CD4-positive, alpha-beta T cell treated with Interleukin-21 for 1 hour (primary cell): ENCODE measurements at regions not wholly inside any gene's neighbourhood (a gene's known extent, or its start where the extent isn't known, plus 50 kb on each side); places are given as distances from the start of the nearest gene placed in this dataset.
A peak's percentile ranks its signal among the peaks of the same experiment; 100 is the strongest.

ENCODE experiments used
- DNase-seq: peaks from one replicate; pipeline ENCODE4 v3.0.0-alpha.2; 2020

- DNase-seq: no peak
Observed at GRCh38 chr15:70318594-70319465, 221.1 kb upstream of the TLE3 start.

- DNase-seq: no peak
Observed at GRCh38 chr15:70316059-70316600, 218.4 kb upstream of the TLE3 start.

- no peak for DNase-seq
Observed at GRCh38 chr15:70315431-70315830, 217.7 kb upstream of the TLE3 start.

- DNase-seq: no peak
Observed at GRCh38 chr15:70314688-70315087, 217.0 kb upstream of the TLE3 start.

GRCh38 chr15:70314018-70314354 is 216.3 kb upstream of the TLE3 start:
- no peak for DNase-seq

GRCh38 chr15:70313099-70314017 is 215.6 kb upstream of the TLE3 start:
- no peak for DNase-seq

- no peak for DNase-seq
Observed at GRCh38 chr15:70311821-70312220, 214.1 kb upstream of the TLE3 start.

GRCh38 chr15:70309716-70310115 is 212.0 kb upstream of the TLE3 start:
- no peak for DNase-seq

- DNase-seq: no peak
Observed at GRCh38 chr15:70308735-70309434, 211.2 kb upstream of the TLE3 start.

GRCh38 chr15:70308011-70308734 is 210.5 kb upstream of the TLE3 start:
- peak; percentile 16 for DNase-seq

- no peak for DNase-seq
Observed at GRCh38 chr15:70306582-70306981, 208.9 kb upstream of the TLE3 start.

- no peak for DNase-seq
Observed at GRCh38 chr15:70306081-70306480, 208.4 kb upstream of the TLE3 start.

GRCh38 chr15:70303981-70304380 is 206.3 kb upstream of the TLE3 start:
- no peak for DNase-seq

- no peak for DNase-seq
Observed at GRCh38 chr15:70302360-70302759, 204.6 kb upstream of the TLE3 start.

- no peak for DNase-seq
Observed at GRCh38 chr15:70301396-70301795, 203.7 kb upstream of the TLE3 start.

- peak; percentile 72 for DNase-seq
Observed at GRCh38 chr15:70299931-70300869, 202.5 kb upstream of the TLE3 start.

- DNase-seq: no peak
Observed at GRCh38 chr15:70297465-70298058, 199.8 kb upstream of the TLE3 start.

- DNase-seq: no peak
Observed at GRCh38 chr15:70294731-70295305, 197.1 kb upstream of the TLE3 start.

GRCh38 chr15:70293591-70294470 is 196.1 kb upstream of the TLE3 start:
- no peak for DNase-seq
